ENCODE measurements at regions not wholly inside any gene's neighbourhood (a gene's known extent, or its start where the extent isn't known, plus 50 kb on each side); places are given as distances from the start of the nearest gene placed in this dataset.

GRCh38 chr16:82364690-82365089 is 194.7 kb upstream of the MPHOSPH6 start:
- no peak for DNase-seq (ENCODE audit: low read depth)
- TF ChIP-seq CTCF (conservative IDR thresholded peaks at IDR 0.05; ENCODE audit: low read depth, low read length) = no peak
- no peak overlapping the region for H3K4me3 ChIP-seq (ENCODE audit: low read length)

GRCh38 chr16:82363026-82363816 is 193.2 kb upstream of the MPHOSPH6 start:
- no peak for TF ChIP-seq CTCF (conservative IDR thresholded peaks at IDR 0.05; ENCODE audit: low read depth, low read length)
- no peak overlapping the region for H3K4me3 ChIP-seq (ENCODE audit: low read length)
- DNase-seq (ENCODE audit: low read depth) = no peak

- H3K4me3 ChIP-seq (ENCODE audit: low read length) = no peak overlapping the region
- no peak for DNase-seq (ENCODE audit: low read depth)
- TF ChIP-seq CTCF (conservative IDR thresholded peaks at IDR 0.05; ENCODE audit: low read depth, low read length) = no peak
These were observed 191.9 kb upstream of the MPHOSPH6 start for GRCh38 chr16:82361885-82362284.

- TF ChIP-seq CTCF (conservative IDR thresholded peaks at IDR 0.05; ENCODE audit: low read depth, low read length) = no peak
- H3K4me3 ChIP-seq (ENCODE audit: low read length) = no peak overlapping the region
- DNase-seq (ENCODE audit: low read depth) = no peak
These were observed 190.2 kb upstream of the MPHOSPH6 start for GRCh38 chr16:82360024-82360783.

GRCh38 chr16:82358606-82359221 is 188.7 kb upstream of the MPHOSPH6 start:
- DNase-seq (ENCODE audit: low read depth) = no peak
- no peak overlapping the region for H3K4me3 ChIP-seq (ENCODE audit: low read length)
- TF ChIP-seq CTCF (conservative IDR thresholded peaks at IDR 0.05; ENCODE audit: low read depth, low read length) = no peak

- no peak for TF ChIP-seq CTCF (conservative IDR thresholded peaks at IDR 0.05; ENCODE audit: low read depth, low read length)
- no peak overlapping the region for H3K4me3 ChIP-seq (ENCODE audit: low read length)
- no peak for DNase-seq (ENCODE audit: low read depth)
These were observed 188.1 kb upstream of the MPHOSPH6 start for GRCh38 chr16:82358161-82358560.

All from retinal pigment epithelial cell (primary cell).